Endometrium (tissue), 2 donors: ENCODE measurements at regions not wholly inside any gene's neighbourhood (a gene's known extent, or its start where the extent isn't known, plus 50 kb on each side); places are given as distances from the start of the nearest gene placed in this dataset.

Source experiments
- FAIRE-seq: peaks from 2 replicates; lab custom pipeline; 2012; peaks lifted over from hg19 to GRCh38; lab: Jason Lieb, UNC
- donor health status: control.
- donor health status: control.

DNA sequence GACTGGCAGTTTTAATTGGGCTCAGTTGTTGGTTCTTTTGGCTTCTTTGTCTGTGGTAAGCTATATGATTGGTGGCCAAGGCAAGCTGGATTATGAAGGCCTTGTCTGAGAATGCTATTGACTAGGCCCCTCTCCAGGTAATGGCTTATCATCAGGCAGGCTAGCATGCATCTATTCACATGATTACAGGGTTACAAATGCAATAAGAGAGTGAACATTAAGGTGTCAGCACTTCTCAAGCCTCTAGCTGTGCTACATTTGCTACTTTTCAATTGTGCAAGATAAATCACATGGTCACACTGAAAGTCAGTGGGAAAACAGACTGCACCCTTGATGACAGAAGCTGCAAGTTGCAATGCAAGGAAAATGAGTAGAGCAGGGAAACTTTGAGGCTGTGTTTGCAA, 550.9 kb upstream of the TMPRSS15 start:
- no peak for FAIRE-seq

DNA sequence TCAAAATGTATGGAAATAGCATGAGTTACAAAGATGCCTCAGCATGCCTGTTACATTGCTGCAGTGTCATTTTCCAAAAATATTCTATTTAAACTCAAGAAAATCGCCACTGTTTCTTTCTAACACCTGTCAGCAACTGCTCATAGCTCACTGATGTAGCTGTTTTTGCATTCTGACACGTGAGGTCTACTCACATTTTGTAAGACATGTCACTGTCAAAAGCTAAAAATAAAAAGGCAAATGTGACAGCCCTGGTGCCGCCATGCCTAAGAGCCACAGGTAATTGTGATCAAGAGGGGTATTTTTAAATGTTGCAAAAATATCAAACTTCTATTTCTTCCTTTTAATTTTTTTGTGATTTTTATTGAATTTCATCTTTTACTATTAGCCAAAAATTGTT, 556.2 kb upstream of the TMPRSS15 start:
- no peak for FAIRE-seq

DNA sequence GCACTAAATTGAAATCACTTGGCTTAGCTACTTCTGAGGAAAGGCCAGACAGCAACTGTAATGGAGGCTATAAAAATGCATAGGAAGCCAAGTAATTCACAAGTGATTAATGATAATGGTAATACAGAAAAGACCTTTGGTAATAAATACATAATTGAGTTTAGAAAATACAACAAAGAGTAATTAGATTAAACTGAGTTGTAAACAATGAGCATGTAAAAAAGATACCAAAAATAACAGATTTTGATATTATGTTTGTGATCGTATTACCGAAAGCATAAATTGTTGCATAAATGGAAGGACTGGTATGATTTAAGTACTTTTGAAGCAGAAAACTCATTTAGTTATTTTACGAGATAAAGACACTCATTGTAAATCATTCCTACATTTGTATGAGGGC, 556.7 kb upstream of the TMPRSS15 start:
- no peak for FAIRE-seq

DNA sequence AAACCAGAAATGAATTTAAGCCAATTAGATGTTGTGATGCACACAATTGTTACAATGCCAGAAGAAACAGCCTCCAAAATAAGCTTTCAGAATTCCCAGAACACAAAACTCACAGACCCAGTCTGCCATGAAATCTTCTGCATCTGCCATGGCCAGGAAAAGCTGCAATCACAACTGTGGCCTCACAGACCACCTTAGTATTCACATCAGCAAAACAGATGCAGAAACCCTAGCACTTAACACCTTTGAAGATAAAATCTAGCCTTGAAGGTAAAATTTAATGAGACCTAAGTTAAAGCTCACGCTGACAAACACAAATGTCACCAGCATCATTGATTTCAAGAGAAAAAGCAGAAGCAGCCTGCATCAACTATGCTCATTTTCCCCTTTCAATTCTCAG, 566.8 kb upstream of the TMPRSS15 start:
- FAIRE-seq = no peak

DNA sequence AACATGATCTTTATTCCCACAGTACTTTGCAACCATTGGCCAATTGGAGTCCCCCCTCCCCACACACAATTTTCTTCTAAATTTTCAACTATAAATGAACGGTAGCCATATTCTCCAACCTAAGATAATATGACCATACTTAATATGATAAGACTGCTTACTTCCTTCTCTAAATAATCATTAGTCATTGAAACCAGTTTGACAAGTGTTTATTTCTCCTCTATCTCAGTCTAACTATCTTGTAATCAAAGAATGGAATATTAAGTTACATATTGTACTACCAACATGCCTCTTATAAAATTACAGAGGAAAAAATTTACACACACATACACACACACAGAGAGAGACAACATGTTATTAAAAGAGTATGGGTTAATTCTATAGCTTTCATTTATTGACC, 567.4 kb upstream of the TMPRSS15 start:
- no peak for FAIRE-seq

DNA sequence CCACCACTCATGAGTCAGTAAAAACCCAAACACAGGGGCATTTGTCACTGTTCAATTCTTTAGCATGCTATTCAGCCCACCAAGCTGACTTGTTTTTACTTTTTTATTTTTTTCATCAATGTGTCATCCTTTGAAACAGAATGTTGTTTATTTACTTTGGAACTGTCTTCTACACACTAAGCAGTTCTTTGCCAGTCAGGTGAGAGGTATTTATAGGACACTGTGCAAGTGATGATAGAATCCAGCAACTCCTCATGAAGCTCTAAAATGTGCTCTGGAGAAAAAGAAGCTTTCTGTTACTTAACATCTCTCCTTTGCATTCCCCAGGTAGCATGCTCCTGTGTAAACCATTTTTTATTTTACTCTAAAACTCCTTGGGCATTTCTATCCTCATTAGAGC, 582.0 kb upstream of the TMPRSS15 start:
- FAIRE-seq = no peak

DNA sequence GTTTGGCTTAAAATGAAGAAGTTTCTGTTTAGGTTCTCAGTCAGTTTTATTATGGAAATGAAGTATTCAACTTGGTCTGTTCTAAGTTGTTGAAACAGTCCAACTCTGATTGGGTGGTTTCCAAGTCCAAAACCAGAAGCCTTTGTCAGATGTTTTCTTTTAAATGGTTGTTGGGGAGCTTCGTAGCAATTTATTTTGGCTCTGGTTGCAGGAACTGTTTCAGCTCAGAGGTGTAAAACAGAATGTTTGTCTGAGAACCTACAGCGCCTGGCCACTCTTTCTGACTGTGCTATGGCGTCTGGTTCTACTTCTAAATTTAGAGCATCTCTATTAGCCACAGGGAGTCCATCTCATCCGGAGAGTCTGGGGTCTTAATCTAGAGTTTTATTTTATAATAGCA, 582.6 kb upstream of the TMPRSS15 start:
- FAIRE-seq = no peak

DNA sequence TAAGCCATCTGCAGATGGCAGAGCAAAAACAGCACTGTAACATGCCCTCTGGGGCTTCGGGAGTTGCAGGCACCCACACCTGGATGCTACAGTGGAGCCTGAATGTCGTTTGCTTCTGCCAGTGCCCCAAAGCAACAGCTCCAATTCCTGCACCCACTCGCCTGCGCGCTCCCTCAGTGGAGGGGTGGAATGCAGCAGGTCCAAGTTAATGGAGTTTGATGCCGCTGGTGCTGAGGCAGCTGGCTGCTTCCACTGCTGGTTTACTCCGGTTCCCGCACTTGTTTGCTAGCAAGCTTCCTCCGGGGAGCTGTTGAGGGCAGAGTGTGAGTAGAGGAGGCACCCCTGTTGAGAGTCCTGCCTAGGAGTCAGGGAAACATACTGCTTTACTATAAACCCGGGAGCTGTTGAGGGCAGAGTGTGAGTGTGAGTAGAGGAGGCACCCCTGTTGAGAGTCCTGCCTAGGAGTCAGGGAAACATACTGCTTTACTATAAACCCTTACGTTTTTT, 584.0 kb upstream of the TMPRSS15 start:
- FAIRE-seq = no peak

DNA sequence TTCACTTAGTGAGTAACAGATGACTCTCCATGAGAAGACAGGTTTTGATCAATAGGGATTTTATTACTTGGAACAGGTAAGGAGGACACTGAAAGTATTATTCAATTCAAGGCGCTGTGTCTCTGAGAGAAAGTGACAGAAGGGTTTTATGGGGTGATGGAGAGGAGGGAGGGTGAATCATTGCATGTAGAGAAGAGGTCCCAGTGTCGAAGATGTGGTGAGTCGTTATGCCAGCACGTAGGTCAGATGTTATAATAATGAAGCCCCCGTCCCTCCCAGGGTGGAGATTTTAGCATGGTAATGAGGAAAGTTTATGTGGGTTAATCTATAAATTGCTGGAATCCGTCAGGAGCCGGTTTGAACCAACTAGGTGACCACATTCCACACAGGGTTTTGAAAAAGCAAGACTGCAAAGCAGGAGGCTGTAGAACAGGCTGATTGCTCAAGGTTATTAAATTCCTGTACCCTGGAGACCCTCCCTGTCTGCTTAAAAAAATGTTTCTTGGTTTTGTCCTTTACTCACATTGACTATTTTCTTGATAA, 586.4 kb upstream of the TMPRSS15 start:
- no peak for FAIRE-seq

DNA sequence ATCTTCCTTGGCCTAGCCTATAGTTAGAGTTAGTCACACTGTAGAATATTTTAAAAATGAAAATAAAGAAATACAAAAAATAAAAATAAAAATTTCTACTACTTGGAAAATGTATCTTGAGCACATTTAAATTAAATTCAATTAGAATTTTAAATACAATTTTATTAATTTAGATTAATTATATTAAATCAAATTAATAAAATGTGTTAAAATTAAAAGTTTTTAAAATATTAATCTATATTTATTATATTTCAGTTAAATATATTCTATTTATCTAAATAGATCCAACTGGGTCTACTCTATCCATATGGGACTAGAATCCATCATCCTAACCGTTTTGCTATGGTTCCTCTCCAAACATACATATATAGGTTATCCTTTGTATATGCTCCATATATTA, 588.3 kb upstream of the TMPRSS15 start:
- peak; percentile 72 for FAIRE-seq

DNA sequence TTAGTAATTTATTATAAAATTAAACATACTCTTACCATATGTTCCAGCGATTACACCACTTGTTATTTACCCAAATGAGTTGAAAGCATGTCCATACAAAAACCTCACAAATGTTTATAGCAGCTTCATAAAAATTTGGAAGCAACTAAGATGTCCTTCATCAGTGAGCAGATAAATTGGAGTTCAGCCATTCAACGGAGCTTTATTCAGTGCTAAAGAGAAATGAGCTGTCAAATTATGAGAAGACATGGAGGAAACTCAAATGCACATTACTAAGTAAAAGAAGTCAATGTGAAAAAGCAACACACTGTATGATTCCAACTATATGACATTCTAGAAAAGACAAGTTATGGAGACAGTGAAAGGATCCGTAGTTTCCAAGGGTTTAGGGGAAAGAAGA, 606.7 kb upstream of the TMPRSS15 start:
- FAIRE-seq = no peak

DNA sequence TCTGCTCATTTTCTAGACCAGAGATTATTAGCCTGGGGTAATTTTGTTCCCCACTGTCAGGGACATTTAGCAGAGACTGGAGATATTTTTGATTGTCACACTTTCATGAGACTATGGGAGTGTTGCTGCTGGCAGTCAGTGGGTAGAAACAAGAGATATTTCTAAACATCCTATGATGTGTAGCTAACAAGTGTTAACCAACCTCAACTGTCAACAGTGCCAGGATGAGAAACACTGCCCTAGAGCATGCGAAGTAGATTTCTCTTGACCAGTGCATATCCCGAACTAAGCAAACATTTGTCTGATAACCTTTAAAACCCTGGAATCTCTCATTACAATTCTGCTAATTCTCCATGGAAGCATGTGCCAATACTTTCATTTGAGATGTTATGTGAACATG, 607.4 kb upstream of the TMPRSS15 start:
- no peak for FAIRE-seq

DNA sequence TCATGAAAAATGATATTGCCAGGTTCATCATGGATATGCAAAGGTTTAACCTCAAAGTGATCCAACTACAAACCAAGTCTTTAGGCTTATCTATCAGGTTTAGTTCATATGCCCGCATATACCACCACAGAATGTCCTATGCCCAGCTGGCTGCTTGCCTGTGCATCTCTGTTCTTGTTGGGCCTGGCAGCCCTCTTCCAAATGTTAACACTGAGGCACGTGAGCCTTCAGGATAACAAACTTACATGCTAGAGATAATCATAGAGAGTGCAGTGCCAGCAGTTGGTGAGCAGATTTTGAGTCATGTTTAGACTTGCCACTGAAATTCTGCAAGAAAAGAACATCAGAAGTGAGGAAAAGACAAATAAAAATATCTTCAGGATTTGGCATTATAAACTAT, 607.9 kb upstream of the TMPRSS15 start:
- FAIRE-seq = no peak

DNA sequence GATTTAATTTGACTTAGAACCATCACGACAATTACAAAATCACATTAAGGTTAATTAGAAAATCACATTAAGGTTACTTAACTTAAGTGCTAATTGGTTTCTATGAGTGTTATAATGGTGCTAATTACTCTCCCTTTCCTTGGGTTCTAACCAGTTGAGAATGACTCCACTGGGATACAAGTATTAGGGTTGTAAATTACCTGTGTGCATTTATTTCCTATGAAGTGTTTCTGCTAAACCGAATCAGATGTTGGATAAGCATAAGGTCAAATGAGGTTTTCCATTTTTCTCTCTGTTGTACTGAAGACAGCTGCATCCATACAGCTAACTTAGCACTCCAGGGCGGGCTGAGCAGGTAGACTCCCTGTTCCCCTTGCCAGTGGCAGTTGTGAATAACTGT, 610.3 kb upstream of the TMPRSS15 start:
- FAIRE-seq = no peak

DNA sequence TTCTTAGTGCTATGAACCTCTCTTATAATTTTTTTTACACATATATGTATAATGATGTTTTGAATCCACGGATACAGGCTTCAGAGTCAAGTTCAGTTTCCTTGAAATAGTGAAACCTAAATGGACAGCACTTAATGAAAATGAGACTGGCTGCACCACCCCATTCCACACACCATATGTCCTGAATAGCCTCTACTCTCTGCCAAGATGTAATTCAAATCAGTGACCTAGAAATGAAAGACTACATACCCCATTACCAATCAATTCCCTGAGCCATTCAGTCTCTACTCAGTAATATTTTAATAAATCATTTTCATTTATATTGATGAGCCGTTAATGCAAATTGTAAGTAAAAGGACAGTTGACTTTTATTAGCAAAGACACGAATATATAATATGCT, 614.9 kb upstream of the TMPRSS15 start:
- no peak for FAIRE-seq

DNA sequence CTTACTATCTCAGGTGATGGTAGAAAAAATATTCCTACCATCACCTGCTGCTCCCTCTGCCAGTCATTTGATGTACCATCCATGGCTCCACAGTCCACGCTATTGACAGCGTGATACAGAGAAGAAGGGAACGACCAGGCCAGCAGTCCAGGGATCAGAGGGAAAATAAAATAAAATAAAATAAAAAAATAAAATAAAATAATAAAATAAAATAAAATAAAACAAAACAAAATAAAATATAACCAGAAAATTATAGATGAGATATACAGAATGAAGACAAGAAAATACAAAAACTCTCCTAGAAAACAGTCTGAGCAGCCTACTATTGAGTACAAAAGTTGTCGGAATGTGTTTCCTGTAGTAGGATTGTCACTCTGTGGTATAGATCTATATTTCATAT, 619.4 kb upstream of the TMPRSS15 start:
- no peak for FAIRE-seq

DNA sequence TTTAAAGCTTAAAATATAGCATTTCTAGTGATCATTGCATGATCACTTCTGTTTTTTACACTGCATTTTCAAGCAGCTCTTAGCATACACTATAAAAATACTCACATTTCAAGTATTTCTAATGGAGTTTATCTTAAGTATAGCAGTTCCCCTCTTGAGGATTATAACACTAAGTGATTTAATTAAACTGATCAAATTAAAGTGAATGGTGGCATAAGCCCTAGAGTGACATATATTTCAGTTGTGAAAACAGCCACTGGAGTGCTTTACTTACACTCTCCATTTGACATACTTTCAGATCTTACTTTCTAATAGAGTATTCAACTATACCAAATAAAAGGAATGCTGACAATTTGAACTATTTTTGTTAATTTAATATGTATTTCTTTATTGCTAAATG, 623.3 kb upstream of the TMPRSS15 start:
- FAIRE-seq = no peak

DNA sequence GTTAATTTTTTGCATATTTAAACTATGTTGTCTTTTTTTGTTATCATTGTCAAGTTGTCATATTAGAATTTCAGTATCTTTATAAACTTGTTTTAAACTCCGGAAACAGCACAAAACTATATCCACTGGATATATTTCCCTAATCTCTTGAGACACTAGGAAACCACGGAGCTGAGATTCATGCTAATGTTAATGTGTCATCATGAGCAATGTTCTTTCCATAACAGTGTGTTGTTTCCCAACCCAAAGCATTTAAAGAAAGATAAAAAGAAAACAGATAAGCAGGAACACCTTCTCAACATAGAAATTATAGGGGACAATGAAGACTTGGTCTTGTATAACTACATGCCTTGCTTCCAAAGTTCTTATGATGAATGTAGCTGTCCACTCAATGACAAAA, 626.2 kb upstream of the TMPRSS15 start:
- no peak for FAIRE-seq

DNA sequence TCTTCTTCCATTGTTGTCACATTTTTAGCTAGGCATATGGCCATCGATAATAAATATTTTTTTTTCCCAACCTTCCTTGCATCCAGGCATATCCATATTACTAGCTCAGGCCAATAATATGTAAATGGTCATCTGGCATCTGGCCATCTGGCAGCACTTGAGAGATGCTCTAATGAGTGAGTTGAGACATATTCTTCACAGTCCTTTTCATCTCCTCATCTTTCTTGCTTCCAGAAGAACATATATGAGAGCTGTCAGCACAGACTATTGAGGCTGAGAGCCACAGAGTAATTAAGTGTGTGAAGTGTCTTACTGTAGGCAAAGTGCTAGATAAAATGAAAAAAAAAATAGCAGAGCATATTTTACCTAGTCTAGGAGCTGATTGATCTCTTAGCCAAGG, 628.4 kb upstream of the TMPRSS15 start:
- FAIRE-seq = no peak

DNA sequence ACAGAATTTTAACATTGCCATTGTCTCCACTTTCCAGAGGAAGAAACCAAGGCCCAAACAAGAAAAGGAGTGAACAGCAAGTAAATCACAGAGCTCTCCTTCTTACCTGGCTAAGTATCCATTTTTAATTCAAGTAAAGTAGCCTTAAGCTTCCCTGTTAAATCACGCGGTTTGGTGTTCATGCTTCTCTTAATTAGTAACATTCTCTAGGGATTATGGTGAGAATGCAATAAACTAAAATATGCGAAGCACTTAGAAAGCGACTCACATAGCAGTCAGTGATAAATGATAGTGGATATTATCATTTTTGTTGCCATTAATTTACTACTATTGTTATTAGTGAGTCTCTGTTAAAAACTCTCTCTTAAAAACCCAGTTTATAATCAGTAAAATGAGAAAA, 630.5 kb upstream of the TMPRSS15 start:
- no peak for FAIRE-seq

DNA sequence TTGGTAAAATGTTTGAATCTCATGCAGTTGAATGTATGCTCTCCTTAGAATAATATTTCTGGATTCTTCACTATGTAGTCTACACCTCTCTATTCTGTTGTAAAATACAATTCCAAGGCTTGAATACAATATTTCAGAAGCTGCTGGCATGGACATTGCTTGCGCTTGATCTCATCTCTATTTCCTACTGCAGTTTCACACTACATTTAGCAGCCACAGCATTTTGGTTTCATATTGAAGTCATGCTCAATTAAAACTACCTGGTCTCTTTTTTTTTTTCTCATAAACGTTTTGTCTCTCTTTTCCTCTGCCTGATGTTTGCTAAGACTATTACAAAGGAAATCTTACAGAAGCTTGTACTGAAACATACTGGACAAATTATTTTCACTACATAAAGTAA, 631.0 kb upstream of the TMPRSS15 start:
- no peak for FAIRE-seq

DNA sequence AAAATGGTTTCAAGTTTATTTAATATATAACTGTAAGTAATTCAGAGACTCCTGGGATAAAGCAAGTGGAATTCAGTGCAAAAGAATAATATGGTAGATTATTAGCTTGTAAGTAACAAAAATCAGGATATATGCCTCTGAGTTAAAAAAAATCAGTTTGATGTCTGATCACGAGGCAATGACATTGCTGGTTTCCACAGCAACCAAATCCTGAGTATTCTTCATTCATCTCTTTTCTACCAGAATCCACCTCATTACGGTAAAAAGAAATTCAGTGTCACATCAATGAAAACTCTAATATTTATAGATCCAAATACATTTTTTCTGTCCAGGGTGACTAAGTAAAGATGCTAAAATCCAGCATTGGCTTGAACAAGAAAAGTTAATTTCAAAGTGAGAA, 642.3 kb upstream of the TMPRSS15 start:
- FAIRE-seq = no peak

DNA sequence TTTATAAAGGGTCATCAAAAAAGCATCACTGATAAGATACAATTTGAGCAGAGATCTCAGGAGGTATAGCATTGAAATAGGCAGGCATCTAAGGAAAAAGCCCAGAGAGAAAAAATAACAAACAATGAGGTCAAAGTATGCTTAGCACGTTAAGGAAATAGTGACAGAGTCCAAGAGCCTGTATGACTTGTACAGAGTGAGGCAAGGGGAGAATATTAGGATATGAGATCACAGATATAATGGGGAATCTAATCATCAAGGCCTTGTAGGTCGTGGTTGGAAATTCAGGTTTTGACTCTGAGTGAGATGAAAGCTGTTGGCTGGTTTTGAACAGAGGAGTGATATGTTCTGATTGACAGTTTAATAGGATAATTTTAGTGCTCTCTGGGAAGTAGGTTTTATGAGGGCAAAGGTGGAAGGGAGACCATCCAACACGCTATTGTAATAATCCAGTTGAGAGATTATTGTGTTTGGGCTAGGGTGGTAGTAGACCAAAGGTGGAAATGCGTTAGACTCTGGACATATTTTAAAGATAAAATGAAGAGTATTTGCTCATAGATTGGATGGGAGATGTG, 644.6 kb upstream of the TMPRSS15 start:
- FAIRE-seq = no peak

DNA sequence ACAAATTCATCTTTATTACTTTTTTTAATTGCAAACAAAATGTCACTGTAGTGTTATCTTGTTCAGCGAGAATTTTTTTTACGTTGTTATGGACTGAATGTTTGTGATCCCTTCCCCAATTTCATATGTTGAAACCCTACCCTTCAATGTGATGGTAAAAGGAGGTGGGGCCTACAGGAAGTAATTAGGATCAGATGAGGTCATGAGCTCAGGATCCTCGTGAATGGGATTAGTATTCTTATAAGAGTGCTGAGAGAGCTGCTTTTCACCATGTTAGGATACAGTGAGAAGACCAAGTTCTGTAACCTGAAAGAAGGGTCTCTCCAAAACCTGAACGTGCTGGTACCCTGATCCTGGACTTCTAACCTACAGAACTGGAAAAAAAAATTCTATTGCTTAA, 646.0 kb upstream of the TMPRSS15 start:
- no peak for FAIRE-seq

DNA sequence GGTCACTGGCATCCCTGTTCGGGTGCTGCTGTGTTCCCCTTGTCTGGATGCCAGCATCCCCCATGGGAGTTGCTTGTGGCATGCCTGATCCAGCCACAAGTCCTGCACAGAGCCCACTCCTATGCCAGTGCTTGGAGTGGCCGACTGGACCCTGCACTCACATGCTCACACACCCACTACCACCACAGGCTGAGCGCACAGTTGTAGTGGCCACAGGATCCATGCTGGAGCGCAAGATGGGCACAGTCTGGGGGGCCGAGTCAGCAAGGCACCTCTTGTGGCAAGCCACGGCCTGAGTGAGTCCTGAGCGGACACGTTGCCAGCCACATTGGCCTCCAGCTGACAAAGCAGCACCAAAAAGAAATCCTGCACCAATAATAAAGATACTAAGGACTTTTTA, 661.6 kb upstream of the TMPRSS15 start:
- FAIRE-seq = no peak
